Tibial nerve (tissue), 4 donors: ENCODE measurements at regions not wholly inside any gene's neighbourhood (a gene's known extent, or its start where the extent isn't known, plus 50 kb on each side); places are given as distances from the start of the nearest gene placed in this dataset.

Experiments
- CTCF ChIP-seq, 5 experiments: fragments of 200-600 bp in 3 of 5; fragments of 450-650 bp in 2 of 5; sonication (generic) in 3 of 5; IDR thresholded peaks; one replicate each; pipeline ENCODE4 v1.5.1; 2016 to 2019; ENCODE audit warnings: antibody characterized with exemption in 5 of 5, mild to moderate bottlenecking in 3 of 5, moderate library complexity in 2 of 5
- EP300 ChIP-seq, 2 donors: sonication (generic); formaldehyde crosslinking; IDR thresholded peaks; one replicate each; pipeline ENCODE4 v1.6.1; 2017; ENCODE audit warnings: antibody characterized with exemption in 2 of 2, mild to moderate bottlenecking in 1 of 2
- POLR2A ChIP-seq, 2 donors: fragments of 450-650 bp; IDR thresholded peaks; one replicate each; pipeline ENCODE4 v1.6.1; 2017; ENCODE audit warnings: antibody characterized with exemption in 2 of 2, mild to moderate bottlenecking in 2 of 2, moderate library complexity in 2 of 2

- no peak for TF ChIP-seq POLR2A (IDR thresholded peaks at IDR 0.05)
- TF ChIP-seq CTCF (IDR thresholded peaks at IDR 0.05), result no peak
- TF ChIP-seq EP300 (IDR thresholded peaks at IDR 0.05), result no peak
Observed at GRCh38 chr5:3704661-3705060, 109.0 kb downstream of the IRX1 start.
